ENCODE measurements at regions not wholly inside any gene's neighbourhood (a gene's known extent, or its start where the extent isn't known, plus 50 kb on each side); places are given as distances from the start of the nearest gene placed in this dataset.
A peak's percentile ranks its signal among the peaks of the same experiment; 100 is the strongest.

- peak overlapping the region; percentile 74 for H3K27ac ChIP-seq (ENCODE audit: low read depth, low read length)
- no peak for TF ChIP-seq CTCF (IDR thresholded peaks at IDR 0.05; ENCODE audit: insufficient read depth, low read depth, low read length)
- peak overlapping the region; percentile 90 for H3K27ac Mint-ChIP-seq (ENCODE audit: unreplicated experiment)
- H3K4me3 ChIP-seq (ENCODE audit: insufficient read depth, low read depth, low read length) = no peak overlapping the region
- H3K9me3 ChIP-seq (ENCODE audit: insufficient read depth, low read depth, low read length) = no peaks in the 10 kb centered on the region
- H3K9ac ChIP-seq (ENCODE audit: low read length) = peak overlapping the region; percentile 24
- no peaks in the 10 kb centered on the region for H3K27me3 ChIP-seq (ENCODE audit: insufficient read depth, low read length)
- no peaks in the 10 kb centered on the region for H3K9me3 Mint-ChIP-seq (ENCODE audit: unreplicated experiment)
- no peaks in the 10 kb centered on the region for H3K27me3 Mint-ChIP-seq (ENCODE audit: low read depth, unreplicated experiment)
- peak; percentile 61 for DNase-seq (ENCODE audit: low read depth)
- peak overlapping the region; percentile 52 for H3K4me2 ChIP-seq (ENCODE audit: low read length)
- H3K4me1 ChIP-seq (ENCODE audit: insufficient read depth, low read length) = peaks cover 55% of the 10 kb centered on the region
- H3K36me3 Mint-ChIP-seq (ENCODE audit: low read depth, unreplicated experiment) = no peaks in the 10 kb centered on the region
- H3K36me3 ChIP-seq (ENCODE audit: insufficient read depth, low read length) = no peaks in the 10 kb centered on the region
- H3K4me3 Mint-ChIP-seq (ENCODE audit: unreplicated experiment) = no peak overlapping the region
- no peaks in the 10 kb centered on the region for H4K20me1 ChIP-seq (ENCODE audit: insufficient read depth, low read length)
- no peak overlapping the region for H2AFZ ChIP-seq (ENCODE audit: low read depth, low read length)
- FAIRE-seq = peak; percentile 73
- H3K79me2 ChIP-seq (ENCODE audit: insufficient read depth, low read length) = no peaks in the 10 kb centered on the region
- peaks cover 71% of the 10 kb centered on the region for H3K4me1 Mint-ChIP-seq (ENCODE audit: low read depth, unreplicated experiment)
Measured at GRCh38 chr9:22210936-22211335, 201.8 kb upstream of the CDKN2B start.

GRCh38 chr9:22211588-22212360 is 202.7 kb upstream of the CDKN2B start:
- DNase-seq (ENCODE audit: low read depth) = peak; percentile 97
- Histone ChIP-seq H3K9ac (ENCODE audit: low read length) (peak overlapping the region; percentile 35), H3K27me3 (ENCODE audit: insufficient read depth, low read length) (no peaks in the 10 kb centered on the region), H3K27ac (ENCODE audit: low read depth, low read length) (peak overlapping the region; percentile 74), H4K20me1 (ENCODE audit: insufficient read depth, low read length) (no peaks in the 10 kb centered on the region), H3K4me2 (ENCODE audit: low read length) (peak overlapping the region; percentile 52), H2AFZ (ENCODE audit: low read depth, low read length) (no peak overlapping the region), H3K36me3 (ENCODE audit: insufficient read depth, low read length) (no peaks in the 10 kb centered on the region), H3K79me2 (ENCODE audit: insufficient read depth, low read length) (no peaks in the 10 kb centered on the region), H3K9me3 (ENCODE audit: insufficient read depth, low read depth, low read length) (no peaks in the 10 kb centered on the region), H3K4me1 (ENCODE audit: insufficient read depth, low read length) (peaks cover 53% of the 10 kb centered on the region), H3K4me3 (ENCODE audit: insufficient read depth, low read depth, low read length) (no peak overlapping the region)
- no peak for TF ChIP-seq EZH2 (IDR thresholded peaks at IDR 0.05; ENCODE audit: insufficient read depth, low read length)
- TF ChIP-seq CTCF (IDR thresholded peaks at IDR 0.05; ENCODE audit: insufficient read depth, low read depth, low read length) = no peak
- Mint-ChIP-seq H3K4me1 (ENCODE audit: low read depth, unreplicated experiment) (peaks cover 72% of the 10 kb centered on the region), H3K27me3 (ENCODE audit: low read depth, unreplicated experiment) (no peaks in the 10 kb centered on the region), H3K27ac (ENCODE audit: unreplicated experiment) (peak overlapping the region; percentile 90), H3K36me3 (ENCODE audit: low read depth, unreplicated experiment) (no peaks in the 10 kb centered on the region), H3K4me3 (ENCODE audit: unreplicated experiment) (no peak overlapping the region), H3K9me3 (ENCODE audit: unreplicated experiment) (no peaks in the 10 kb centered on the region)
- FAIRE-seq = peak; percentile 90

- Mint-ChIP-seq H3K4me3 (ENCODE audit: unreplicated experiment) (no peak overlapping the region), H3K36me3 (ENCODE audit: low read depth, unreplicated experiment) (no peaks in the 10 kb centered on the region), H3K27me3 (ENCODE audit: low read depth, unreplicated experiment) (no peaks in the 10 kb centered on the region), H3K4me1 (ENCODE audit: low read depth, unreplicated experiment) (peaks cover 71% of the 10 kb centered on the region), H3K27ac (ENCODE audit: unreplicated experiment) (peak overlapping the region; percentile 93), H3K9me3 (ENCODE audit: unreplicated experiment) (no peaks in the 10 kb centered on the region)
- DNase-seq (ENCODE audit: low read depth) (peak; percentile 30), FAIRE-seq (no peak)
- Histone ChIP-seq H4K20me1 (ENCODE audit: insufficient read depth, low read length) (no peaks in the 10 kb centered on the region), H3K4me1 (ENCODE audit: insufficient read depth, low read length) (peaks cover 49% of the 10 kb centered on the region), H3K4me2 (ENCODE audit: low read length) (no peak overlapping the region), H3K9ac (ENCODE audit: low read length) (no peak overlapping the region), H3K36me3 (ENCODE audit: insufficient read depth, low read length) (no peaks in the 10 kb centered on the region), H3K79me2 (ENCODE audit: insufficient read depth, low read length) (no peaks in the 10 kb centered on the region), H2AFZ (ENCODE audit: low read depth, low read length) (no peak overlapping the region), H3K9me3 (ENCODE audit: insufficient read depth, low read depth, low read length) (no peaks in the 10 kb centered on the region), H3K27me3 (ENCODE audit: insufficient read depth, low read length) (no peaks in the 10 kb centered on the region), H3K4me3 (ENCODE audit: insufficient read depth, low read depth, low read length) (no peak overlapping the region), H3K27ac (ENCODE audit: low read depth, low read length) (peak overlapping the region; percentile 23)
- TF ChIP-seq CTCF (IDR thresholded peaks at IDR 0.05; ENCODE audit: insufficient read depth, low read depth, low read length) = no peak
- no peak for TF ChIP-seq EZH2 (IDR thresholded peaks at IDR 0.05; ENCODE audit: insufficient read depth, low read length)
Measured at GRCh38 chr9:22214021-22214420, 204.9 kb upstream of the CDKN2B start.

Data from astrocyte (in vitro differentiated cells and primary cell).